ENCODE measurements at regions not wholly inside any gene's neighbourhood (a gene's known extent, or its start where the extent isn't known, plus 50 kb on each side); places are given as distances from the start of the nearest gene placed in this dataset.

GRCh38 chr4:128388352-128388630 lies 100.7 kb upstream of the PGRMC2 start:
- no peak for DNase-seq (ENCODE audit: low spot score)

GRCh38 chr4:128387600-128388351 lies 100.2 kb upstream of the PGRMC2 start:
- DNase-seq (ENCODE audit: low spot score) = no peak

- DNase-seq (ENCODE audit: low spot score) = no peak
Observed at GRCh38 chr4:128386761-128387599, 99.4 kb upstream of the PGRMC2 start.

GRCh38 chr4:128385683-128386304 lies 98.2 kb upstream of the PGRMC2 start:
- no peak for DNase-seq (ENCODE audit: low spot score)

DNA sequence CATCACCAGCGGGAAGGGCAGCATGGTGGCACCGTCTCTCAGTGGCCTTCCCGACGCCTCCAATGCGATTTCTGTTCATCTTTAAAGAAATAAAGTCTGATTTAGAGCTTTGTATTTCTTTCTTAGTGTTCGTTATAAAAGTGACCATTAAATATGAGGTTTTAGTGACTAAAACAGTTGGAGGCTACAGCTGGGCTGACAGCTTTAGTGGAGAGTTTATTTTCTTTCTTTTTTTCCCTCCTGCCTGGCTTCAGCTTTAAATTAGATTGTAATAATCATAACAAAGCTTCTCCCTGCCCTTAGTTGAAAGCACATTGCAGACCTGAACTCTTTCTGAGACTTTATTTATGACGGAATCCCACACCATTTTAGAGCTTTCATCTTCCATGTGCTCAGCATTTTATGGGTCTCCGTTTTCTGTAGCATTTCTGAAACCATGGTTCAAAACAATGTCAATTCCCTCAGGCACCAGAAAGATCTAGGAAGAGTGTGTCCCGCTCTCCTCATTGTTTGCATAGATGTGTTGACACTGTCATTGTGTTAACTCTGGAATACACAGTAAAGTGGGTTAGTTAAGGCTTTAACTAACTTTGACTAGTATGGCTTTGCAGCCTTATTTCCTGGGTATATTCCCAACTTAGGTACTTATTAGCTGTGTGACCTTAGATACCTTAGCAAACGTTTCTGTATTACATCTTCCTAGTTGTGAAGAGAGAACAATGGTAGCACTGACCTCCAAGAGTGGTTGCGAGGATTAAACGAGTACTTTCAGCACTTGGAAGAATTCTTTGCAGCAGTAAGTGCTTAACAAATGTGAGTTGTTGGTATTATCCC lies 97.4 kb upstream of the PGRMC2 start:
- DNase-seq (ENCODE audit: low spot score) = no peak

DNA sequence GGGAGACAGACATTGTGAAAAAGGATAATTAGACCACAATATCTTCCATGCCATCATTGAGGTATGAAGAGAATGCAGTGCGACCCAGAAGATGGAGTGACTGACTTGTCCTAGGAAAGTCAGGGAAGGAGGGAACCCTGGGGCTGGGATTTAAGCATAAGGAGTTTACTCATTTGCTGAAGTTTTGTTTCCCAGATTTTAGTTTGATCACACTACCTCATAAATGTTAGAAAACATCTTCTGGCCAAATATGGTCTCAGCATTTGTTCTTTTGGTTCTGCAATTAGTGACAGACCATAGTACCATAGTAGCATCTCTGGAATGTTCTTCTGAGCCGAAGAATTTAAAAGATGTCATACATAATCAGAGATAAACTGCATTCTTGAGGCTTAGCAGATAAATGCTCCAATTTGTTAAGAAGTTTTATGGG lies 96.5 kb upstream of the PGRMC2 start:
- no peak for DNase-seq (ENCODE audit: low spot score)

- DNase-seq (ENCODE audit: low spot score) = no peak
Observed at GRCh38 chr4:128381748-128382559, 94.3 kb upstream of the PGRMC2 start.

DNA sequence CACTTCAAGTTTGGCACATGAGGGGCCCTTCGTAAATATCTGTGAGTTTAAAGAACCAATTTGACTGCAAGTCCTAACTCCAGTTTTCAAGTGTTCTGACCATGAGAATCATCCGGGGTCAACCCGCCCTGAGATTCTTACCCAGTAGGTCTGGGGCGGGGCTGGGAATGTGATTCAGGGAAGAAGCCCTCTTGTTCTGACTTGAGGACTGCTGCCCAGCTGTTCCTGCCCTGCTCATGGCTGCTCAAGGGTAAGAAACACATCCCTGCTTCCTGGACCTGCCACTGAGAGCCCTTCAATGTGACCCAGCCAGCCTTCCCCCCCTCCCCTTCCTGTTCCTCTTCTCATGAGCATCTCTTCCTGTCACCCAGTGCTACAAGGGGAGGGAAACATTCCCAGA lies 92.7 kb upstream of the PGRMC2 start:
- no peak for DNase-seq (ENCODE audit: low spot score)

DNA sequence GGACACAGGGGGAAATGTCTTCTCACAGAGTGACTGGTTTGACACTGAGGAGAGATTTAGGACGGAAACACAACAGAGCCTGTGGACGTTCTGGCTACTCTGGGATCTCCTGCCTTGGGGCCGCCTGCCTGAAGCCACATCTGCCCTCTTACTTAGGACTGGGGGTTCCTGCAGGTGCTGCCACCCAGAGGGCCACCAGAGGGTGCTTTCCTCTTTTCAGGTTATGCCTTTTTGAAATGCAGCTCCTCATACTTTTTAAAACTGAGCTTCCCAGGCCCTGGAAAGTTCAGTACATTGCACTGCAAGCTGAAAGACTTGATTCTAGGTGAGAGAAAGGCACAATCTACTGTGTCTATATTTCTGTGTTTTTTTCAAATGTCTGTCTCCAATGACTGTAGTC lies 92.2 kb upstream of the PGRMC2 start:
- no peak for DNase-seq (ENCODE audit: low spot score)

DNA sequence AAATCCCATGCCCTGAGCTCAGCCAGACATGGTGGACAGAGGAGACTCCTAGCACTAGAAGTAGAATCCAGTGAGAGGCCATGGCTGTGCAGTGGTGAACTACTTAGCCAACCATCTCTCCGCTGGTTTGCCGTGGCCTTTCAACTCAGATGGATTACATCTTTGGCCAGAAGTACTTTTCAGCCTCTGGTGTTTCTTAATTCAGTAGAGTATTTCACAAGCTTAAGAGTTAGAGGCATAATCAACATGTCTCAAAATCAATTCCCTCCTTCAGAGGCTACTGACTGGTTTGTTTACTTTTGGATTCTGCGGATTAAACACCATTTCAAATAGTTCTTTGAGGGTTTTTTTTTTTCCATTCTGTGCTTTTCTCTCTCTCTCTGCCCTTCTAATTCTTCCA lies 91.1 kb upstream of the PGRMC2 start:
- no peak for DNase-seq (ENCODE audit: low spot score)

GRCh38 chr4:128376958-128377357 lies 89.3 kb upstream of the PGRMC2 start:
- DNase-seq (ENCODE audit: low spot score) = no peak

GRCh38 chr4:128376303-128376702 lies 88.7 kb upstream of the PGRMC2 start:
- DNase-seq (ENCODE audit: low spot score) = no peak

GRCh38 chr4:128373628-128374027 lies 86.0 kb upstream of the PGRMC2 start:
- DNase-seq (ENCODE audit: low spot score) = no peak

DNA sequence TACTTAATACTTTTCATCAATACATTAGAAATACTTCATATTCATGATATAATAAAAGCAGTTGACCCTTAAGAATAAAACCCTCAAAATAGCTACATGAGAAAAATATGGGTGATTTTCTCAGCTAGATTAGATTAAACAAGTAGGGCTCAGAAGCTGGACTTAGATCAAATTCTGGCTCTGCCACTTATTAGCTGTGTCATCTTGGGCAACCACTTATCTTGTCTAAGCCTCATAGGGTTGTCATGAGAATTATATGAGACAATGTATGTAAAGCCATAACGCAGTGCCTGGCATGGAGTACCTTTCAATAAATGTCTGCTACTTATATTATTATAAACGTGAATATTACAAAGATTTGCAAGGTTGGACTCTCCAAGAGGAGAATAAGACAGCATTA lies 84.3 kb upstream of the PGRMC2 start:
- DNase-seq (ENCODE audit: low spot score) = no peak

DNA sequence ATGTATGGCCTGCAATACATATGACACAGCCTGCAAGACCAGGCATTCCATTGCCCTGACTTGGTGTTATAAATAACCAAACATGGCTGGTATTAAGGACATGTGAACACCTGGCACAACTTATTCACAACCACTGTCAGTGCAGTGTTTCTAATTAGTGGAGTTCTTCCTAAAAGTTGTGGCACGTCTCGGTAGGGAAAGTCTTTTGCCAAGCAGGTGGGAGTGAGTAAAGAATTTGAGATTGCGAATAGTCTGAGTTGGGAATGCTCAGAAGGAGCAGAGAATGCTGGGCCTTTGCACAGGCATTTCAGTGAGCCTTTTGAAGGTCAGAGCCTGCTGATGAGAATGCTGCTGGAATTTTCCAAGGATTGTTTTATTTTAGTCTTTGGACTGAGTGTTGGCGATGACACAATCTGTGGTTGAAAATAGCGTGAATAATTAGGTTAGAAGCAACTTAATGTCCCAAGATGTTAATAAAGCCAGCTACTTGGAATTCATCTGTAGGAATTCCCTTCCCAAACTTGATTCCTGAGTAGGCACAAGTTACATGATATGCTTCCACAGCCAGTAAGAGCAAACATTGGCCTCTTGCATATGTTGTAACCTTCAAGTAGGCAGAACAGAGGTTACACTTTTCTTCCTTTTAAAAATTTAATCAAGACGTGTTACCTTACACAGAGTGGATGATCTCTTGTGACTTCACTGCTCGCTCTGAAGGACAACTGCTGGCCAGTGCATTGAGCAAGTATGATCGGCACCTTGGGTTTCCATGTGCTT lies 83.6 kb upstream of the PGRMC2 start:
- DNase-seq (ENCODE audit: low spot score) = no peak

DNA sequence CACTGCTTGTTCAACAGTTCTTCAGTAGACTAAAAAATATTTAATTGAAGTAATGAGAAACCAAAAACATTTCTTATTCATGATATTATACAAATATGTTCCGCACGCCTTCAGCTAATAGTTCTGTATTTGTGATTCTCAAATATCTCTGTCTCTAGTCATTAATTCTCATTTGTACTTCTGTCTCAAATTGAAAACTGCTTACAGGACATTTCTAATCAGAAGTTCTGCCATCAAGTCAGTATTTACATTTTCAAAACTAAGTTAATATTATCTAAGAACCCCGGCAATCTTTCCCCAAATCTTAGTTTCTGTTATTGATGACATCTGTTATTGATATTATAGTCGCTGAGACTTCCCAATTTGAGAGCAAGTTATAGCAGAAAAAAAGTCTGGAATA lies 78.6 kb upstream of the PGRMC2 start:
- no peak for DNase-seq (ENCODE audit: low spot score)

- DNase-seq (ENCODE audit: low spot score) = no peak
Observed at GRCh38 chr4:128364565-128364964, 77.0 kb upstream of the PGRMC2 start.

DNA sequence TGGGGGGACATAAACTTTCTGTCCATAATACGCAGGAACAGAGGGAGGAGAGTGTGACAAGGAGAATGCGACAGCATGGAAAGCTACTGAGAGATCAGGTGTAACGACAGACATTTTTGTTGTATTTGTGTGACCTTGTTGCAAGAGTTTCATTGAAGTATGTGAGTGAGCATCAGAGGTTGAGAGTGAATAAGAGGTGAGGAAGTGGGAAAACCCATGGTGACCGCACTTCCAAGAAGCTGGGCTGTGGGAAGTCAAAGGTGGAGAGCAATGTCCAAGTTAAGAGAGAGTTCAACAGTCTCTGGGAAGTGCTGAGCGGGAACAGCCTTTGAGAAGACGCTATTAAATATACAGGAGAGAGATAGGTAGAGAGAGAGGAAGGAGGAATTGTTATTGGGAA lies 76.4 kb upstream of the PGRMC2 start:
- DNase-seq (ENCODE audit: low spot score) = no peak

DNA sequence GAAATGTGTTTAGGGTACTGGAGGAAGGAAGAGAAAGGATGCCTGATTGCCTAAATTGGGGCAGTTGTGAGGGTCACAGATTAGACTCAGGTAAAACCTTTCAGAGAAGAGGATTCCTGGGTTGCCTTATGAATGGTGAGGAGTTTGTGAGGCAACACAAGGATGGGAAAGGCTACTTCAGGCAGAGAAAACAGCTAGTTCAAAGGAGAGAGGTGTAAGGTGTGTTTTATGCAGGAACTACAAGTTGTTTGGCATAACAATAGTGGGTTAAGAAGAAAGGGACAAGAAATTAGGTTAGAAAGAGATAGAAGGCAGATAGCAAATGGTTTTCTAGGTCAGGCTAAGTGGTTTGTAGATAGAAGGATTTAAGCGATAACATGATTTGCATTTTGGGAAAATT lies 75.1 kb upstream of the PGRMC2 start:
- no peak for DNase-seq (ENCODE audit: low spot score)

GRCh38 chr4:128359422-128359821 lies 71.8 kb upstream of the PGRMC2 start:
- no peak for DNase-seq (ENCODE audit: low spot score)

DNA sequence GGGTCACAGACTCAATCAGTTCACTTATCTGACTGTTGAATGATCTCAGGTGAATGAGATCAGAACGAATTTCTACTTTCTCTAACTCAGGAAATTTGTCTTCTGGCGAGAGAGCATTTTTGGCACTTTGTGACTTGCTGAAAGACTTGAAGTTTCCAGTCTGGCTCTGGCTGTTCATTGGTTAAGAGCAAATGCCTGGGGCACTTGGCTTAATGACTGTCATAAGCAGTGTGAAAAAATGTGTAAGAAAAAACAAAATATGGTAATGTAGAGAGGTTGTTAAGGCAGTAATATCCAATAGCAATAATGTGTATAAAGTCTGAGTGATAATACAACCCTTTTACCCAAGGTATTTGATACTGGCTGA lies 71.3 kb upstream of the PGRMC2 start:
- DNase-seq (ENCODE audit: low spot score) = no peak

Measured in kidney capillary endothelial cell (primary cell).